Gastroesophageal sphincter (tissue), 3 donors: ENCODE measurements at regions not wholly inside any gene's neighbourhood (a gene's known extent, or its start where the extent isn't known, plus 50 kb on each side); places are given as distances from the start of the nearest gene placed in this dataset.

ENCODE experiments used
- EP300 ChIP-seq: sonication (generic); formaldehyde crosslinking; IDR thresholded peaks from one replicate; pipeline ENCODE4 v1.6.1; 2017; ENCODE audit warnings: antibody characterized with exemption, mild to moderate bottlenecking
- TF ChIP-seq, protein P1 (sequence below), 4 experiments: fragments of 200-600 bp in 2 of 4; fragments of 450-650 bp in 2 of 4; sonication (generic) in 1 of 4; IDR thresholded peaks; one replicate each; pipeline ENCODE4 v1.5.1; 2017 to 2019; ENCODE audit warnings: antibody characterized with exemption in 4 of 4, mild to moderate bottlenecking in 2 of 4, moderate library complexity in 2 of 4

- TF ChIP-seq, protein P1, sequence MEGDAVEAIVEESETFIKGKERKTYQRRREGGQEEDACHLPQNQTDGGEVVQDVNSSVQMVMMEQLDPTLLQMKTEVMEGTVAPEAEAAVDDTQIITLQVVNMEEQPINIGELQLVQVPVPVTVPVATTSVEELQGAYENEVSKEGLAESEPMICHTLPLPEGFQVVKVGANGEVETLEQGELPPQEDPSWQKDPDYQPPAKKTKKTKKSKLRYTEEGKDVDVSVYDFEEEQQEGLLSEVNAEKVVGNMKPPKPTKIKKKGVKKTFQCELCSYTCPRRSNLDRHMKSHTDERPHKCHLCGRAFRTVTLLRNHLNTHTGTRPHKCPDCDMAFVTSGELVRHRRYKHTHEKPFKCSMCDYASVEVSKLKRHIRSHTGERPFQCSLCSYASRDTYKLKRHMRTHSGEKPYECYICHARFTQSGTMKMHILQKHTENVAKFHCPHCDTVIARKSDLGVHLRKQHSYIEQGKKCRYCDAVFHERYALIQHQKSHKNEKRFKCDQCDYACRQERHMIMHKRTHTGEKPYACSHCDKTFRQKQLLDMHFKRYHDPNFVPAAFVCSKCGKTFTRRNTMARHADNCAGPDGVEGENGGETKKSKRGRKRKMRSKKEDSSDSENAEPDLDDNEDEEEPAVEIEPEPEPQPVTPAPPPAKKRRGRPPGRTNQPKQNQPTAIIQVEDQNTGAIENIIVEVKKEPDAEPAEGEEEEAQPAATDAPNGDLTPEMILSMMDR (IDR thresholded peaks at IDR 0.05): no peak
- TF ChIP-seq EP300: no peak
Observed at GRCh38 chr1:177732178-177732577, 237.7 kb downstream of the SEC16B start.
